Tongue (tissue), 1 donor: ENCODE measurements at regions not wholly inside any gene's neighbourhood (a gene's known extent, or its start where the extent isn't known, plus 50 kb on each side); places are given as distances from the start of the nearest gene placed in this dataset.
A peak's percentile ranks its signal among the peaks of the same experiment; 100 is the strongest.

Source experiments
- DNase-seq: peaks from one replicate; pipeline ENCODE4 v3.0.0-alpha.2; 2015

GRCh38 chr9:129258823-129259301 lies 80.8 kb upstream of the IER5L start:
- DNase-seq, result no peak

GRCh38 chr9:129258124-129258822 lies 80.2 kb upstream of the IER5L start:
- DNase-seq, result peak; percentile 96

DNA sequence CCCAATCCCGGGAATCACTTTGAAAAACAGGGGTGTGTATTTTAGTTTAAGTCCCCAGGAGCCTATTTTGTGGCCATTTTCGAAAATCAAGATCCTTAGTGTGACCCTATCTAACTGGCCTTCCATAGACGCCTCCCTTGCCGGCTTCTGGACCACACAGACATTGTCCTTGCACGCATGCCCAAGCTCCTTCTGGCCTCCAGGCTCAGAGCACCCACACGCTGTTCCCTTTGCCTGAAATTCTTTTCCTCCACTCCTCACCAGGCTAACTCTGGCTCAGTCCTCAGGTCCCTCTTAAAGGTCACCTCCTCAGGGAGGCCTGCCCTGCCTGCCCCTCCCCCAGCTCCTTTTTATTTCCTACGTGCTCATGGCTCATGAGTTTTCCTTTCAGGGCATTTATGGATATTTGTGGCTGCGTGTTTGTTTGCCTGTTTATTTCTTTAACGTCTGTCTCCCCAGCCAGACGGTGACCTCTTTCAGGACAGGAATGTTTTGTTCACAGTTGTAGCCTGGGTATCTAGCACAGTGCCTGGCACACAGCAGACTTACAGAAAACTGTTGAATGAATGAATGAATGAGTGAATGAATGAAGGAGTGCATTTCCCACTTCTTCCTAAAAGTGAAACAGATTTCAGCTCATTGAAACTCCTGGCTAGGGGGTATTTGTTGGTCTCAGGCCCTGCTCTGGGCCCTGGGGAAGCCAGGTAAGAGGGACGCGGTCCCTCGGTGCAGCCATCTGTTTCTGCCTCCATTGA lies 79.1 kb upstream of the IER5L start:
- no peak for DNase-seq

DNA sequence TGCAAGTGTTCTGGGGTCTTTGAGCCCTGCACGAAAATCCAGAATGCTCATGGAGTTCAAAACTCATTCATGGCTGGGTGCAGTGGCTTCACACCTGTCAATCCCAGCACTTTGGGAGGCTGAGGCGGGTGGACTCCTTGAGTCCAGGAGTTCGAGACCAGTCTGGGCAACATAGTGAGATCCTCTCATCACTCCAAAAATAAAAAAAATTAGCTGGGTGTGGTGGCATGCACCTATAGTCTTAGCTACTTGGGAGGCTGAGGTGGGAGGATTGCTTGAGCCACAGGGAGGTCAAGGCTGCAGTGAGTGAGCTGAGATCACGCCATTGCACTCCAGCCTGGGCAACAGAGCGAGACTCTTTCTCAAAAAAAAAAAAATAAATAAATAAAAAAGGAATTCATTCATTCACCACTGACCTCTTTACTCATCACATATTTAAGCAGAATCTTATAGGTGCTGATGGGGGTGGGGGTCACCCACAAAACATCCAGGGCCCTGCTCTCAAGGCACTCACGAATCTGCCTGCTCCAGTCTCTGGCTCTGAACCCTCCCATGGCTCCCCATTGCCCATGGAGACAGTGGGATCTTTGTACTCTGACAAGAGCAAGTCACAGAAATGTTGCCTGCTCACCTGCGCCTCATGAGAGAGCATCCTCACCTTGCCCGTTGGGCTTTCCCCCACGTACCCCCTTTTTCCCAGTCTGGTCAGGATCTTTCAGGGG lies 76.7 kb upstream of the IER5L start:
- no peak for DNase-seq

GRCh38 chr9:129253803-129254381 lies 75.8 kb upstream of the IER5L start:
- peak; percentile 73 for DNase-seq

- peak; percentile 66 for DNase-seq
Measured at GRCh38 chr9:129252937-129253802, 75.1 kb upstream of the IER5L start.

DNA sequence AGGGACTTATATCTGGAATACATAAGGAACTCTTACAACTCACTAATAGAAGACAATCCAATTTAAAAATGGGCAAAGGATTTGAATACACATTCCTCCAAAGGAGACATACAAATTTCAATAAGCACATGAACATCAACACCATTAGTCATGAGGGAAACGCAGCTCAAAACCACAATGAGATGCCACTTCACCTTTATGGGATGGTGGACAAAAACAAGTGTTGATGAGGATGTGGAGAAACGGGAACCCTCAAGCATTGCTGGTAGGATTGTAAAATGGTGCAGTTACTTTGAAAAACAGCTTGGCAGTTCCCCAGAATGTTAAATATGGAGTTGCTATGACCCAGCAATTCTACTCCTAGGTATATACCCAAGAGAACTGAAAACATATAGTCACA lies 72.7 kb upstream of the IER5L start:
- DNase-seq, result no peak

DNA sequence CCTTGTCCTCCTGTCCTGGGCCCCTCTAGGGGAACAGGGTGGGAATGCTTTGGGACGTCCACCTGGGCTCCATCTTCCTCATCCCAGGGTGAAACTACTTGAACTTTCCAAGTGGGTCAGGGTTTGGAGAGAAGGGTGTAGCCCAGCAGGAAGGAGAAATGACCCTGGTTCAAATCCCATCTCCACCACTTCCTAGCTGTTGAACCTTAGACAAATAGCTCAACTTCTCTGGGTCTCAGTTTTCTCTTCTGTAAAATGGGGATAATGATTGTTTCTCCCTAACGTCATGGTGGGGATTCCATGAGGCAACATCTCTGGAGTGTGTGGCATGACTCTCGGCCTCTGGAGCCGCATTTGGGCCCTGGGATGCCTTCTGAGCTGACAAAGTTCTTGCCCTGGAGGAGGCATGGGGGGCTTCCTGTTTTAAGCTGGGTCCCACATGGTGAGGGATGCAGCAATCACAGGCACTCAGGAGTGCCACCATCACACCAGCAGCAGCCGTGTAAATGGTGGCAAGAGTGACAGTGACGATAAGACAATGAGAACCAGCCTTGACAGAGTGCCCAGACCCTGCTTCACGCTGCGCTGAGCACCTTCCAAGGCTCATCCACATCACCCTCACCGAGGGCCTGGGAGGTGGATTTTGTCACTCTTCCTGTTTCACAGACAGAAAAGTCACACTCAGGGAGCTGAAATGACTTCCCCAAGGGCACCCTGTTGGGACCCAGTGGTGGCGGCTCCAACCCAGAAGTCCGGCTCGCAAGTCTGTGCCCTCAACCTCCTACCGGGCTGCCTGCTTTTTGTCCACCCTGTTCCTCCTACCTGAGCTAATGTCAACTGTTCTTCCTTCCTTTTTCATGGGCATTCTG lies 69.5 kb upstream of the IER5L start:
- DNase-seq, result no peak

DNA sequence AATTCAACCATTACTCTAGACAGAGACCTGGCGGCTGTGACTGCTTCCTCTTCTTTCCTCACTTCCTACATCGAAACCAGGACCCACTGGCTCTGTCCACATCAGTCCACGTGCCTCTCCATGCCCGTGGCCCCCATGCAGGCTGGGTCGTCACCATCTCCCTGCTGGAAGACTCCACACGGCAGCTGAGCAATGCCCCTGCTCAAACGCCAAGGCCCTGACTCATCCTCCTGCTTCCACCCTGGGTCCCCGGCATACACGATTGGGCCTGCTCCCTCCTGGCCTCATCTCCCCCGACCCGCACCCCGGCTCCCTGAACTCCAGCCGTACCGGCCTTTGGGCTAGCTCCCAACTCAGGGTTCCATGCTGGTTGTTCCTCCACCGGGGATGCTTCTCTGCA lies 67.2 kb upstream of the IER5L start:
- no peak for DNase-seq

- DNase-seq, result peak; percentile 68
Measured at GRCh38 chr9:129242971-129243561, 65.0 kb upstream of the IER5L start.

DNA sequence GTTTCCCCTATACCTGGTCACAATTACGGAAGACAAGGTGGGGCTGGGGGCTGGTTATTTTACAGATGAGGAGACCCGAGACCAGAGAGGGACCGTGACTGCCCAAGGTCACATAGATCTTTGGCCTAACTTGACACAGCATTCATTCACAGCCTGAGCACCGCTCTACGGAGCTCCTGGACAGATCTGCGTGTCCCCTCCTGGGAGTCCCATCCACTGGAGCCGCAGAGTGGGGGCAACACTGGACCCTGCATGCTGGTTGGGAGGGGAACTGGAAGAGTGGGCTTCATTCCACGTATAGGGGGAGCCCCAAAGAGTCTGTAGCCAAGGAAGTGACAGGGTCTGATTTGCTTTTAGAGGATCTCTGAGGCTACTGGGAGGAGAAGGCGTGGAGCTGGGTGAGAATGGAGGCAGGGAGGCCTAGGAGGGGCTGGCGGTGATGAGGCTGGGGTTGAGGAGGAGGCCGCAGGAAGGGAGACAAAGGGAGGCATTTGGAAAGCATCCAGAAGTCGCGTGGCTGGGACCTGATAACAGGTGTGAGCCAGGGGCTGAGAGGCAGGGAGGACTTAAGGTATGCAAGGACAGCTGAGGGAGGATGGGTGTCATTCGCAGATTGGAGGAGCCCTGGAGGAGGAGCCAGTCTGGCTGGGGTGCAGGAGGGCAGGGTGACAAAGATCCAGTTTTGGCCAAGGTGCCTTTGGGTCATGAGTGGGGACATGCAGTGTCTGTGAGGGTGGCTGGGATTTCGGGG lies 64.3 kb upstream of the IER5L start:
- peak; percentile 45 for DNase-seq

DNA sequence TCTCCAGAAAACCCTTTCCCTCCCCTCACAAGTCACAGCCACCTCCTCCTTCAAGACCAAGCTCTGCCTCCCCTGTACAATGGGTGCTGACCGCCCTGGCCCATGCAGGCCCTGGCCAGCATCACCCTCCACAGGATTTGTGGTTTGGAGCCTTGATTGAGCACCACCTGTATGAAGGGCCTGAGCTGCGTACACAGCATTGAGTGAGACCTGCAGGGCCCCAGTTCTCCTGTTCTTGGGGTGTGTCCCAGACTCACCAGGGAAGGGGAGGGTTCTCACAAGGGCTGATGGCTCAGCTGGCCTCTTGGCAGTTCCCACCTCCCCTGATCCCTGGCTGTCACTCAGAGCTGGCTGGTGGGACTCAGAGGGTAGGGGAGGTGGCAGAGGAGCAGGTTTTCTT lies 63.7 kb upstream of the IER5L start:
- DNase-seq, result no peak

GRCh38 chr9:129240581-129241211 lies 62.6 kb upstream of the IER5L start:
- DNase-seq, result no peak

DNA sequence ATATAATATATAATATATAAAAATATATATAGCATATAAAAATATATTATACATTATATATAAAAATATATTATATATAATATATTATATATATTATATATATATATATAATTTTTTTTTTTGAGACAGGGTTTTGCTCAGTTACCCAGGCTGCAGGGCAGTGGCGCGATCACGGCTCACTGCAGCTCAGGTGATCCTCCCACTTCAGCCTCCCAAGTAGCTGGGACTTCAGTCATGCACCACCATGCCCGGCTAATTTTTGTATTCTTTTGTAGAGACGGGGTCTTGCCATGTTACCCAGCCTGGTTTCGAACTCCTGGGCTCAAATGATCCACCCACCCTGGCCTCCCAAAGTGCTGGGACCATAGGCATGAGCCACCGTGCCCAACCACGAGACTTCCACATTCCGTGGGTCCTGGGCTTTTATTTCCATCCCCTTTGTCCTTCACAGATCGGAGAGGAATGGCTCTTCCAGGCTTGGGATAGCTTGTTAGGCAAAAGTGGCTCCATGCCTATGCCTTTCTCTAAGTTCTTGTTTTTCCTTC lies 62.0 kb upstream of the IER5L start:
- DNase-seq, result no peak

DNA sequence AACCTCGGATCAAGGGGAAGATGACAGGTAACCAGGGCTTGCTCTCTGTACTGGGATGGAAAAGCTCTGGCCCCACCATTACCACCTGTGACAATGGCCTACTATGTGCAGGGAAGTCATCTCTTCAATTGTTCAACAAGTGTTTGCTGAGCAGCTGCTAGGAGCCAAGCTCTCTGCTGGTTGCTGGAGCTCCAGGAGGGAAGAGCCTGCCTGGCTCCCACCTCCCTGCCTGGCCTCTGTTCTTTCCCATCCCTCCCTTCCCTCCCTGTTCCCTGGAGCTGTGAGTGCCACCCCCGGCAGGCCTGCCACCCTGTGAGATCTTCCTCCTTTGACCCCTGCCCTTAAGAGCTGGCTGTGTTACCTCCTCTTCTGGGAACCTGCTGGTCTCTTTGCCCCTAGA lies 59.7 kb upstream of the IER5L start:
- DNase-seq, result no peak

- no peak for DNase-seq
Measured at GRCh38 chr9:129237164-129237611, 59.1 kb upstream of the IER5L start.

DNA sequence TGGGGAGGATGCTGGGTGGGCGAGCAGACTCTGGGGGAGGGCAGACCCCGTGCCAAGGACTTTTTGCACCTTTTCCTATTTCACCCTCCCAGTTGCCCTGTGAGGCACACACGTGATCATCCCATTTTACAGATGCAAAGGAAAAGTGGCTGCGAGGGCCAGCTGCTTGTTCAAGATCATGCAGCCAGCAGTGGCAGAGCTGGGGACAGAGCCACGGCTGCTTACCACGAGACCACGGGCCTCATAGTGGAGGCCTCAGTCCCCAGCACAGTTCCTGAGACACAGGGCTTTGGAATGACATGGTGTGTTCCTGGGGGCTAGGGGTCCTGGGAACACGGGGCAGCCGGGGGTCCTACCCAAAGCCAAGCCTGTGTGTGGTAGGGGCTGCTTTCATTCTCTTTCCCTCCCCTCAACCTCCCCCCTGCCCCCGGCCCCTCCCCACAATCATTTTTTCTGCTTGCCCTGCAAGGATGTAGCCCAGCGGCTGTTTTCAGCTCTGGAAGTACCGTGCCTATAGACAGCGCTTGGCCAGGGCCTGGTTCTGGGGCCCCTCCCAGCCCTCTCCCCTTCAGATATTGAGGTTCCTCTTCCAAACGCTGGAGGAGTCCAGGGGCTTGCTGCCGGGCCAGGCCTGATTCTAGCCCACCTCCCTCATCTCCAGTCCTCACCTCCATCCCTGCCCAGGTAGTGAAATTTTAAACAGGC lies 58.5 kb upstream of the IER5L start:
- DNase-seq, result no peak

DNA sequence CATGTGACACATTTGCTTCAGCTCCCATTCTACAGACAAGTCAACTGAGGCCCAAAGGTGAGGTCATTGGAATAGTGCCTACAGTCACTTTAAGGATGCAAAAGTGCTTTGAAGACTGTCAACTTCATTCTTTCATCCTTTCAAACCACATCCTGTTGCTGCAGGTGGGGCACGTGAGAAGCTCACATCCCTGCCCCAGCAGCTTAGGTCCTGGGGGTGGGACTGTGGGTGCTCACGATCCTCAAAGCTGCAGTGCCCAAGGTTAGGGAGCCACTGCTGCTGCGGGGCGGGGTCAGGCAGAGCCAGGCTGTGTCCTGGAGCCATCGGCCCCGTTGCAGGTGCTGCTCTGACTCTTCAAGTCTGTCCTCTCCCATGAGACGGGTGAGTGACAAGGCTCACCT lies 57.9 kb upstream of the IER5L start:
- no peak for DNase-seq
